ENCODE measurements at regions not wholly inside any gene's neighbourhood (a gene's known extent, or its start where the extent isn't known, plus 50 kb on each side); places are given as distances from the start of the nearest gene placed in this dataset.

DNA sequence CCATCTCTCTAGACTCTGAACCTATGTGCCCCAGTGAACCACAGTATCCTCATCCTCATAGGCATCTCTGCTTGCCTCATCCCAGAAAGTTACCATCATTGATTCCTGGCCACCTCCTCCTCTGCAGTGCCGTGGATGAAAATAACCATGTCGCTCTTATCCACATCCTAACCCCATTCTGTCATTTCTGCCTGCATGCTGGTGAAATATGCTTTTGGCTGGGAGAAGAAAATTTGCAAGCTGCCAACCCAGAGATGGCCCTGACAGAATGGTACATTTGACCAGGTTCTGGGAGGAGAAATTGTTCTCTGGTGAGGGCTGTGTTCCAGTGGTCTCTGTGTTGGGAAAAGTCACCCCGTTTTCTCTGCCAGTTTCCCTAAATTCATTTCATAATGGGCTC, 149.7 kb downstream of the NMUR2 start:
- H3K27ac Mint-ChIP-seq (ENCODE audit: unreplicated experiment): no peak overlapping the region
- no peak for TF ChIP-seq CTCF (IDR thresholded peaks at IDR 0.05; ENCODE audit: unreplicated experiment)
- H3K4me1 Mint-ChIP-seq (ENCODE audit: unreplicated experiment): no peaks in the 10 kb centered on the region
- H3K9me3 Mint-ChIP-seq (ENCODE audit: unreplicated experiment): no peaks in the 10 kb centered on the region
- H3K4me3 Mint-ChIP-seq (ENCODE audit: unreplicated experiment): no peak overlapping the region
- peaks cover 2% of the 10 kb centered on the region for H3K27me3 Mint-ChIP-seq (ENCODE audit: unreplicated experiment)
- DNase-seq (ENCODE audit: low spot score): no peak
- no peaks in the 10 kb centered on the region for H3K36me3 Mint-ChIP-seq (ENCODE audit: low read depth, unreplicated experiment)

DNA sequence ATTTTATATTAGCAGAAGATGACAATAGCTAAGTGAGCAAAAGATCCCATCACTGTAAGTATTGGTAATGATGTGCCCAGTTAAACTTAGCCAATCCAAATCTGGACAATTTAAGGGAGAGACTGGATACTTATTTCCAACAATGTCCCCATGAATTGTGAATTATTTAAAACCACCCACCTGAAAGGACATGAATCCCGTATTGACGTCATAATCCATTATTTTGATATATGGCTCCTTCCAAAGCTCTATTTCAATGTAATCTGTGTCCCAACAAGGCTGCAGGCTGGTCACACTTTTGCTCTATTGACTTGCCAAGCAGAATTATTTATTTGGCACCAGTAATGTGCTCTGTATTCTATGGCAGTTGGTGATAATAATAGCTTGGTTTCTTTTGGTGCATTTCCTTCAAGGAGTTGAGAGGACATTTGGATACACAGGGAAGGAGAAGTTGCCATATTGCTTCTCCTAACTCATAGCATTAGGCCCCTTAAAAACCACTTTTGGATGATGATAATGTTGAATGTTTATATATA, 157.2 kb downstream of the NMUR2 start:
- Mint-ChIP-seq H3K9me3 (ENCODE audit: unreplicated experiment) (no peaks in the 10 kb centered on the region), H3K4me3 (ENCODE audit: unreplicated experiment) (no peak overlapping the region), H3K27me3 (ENCODE audit: unreplicated experiment) (no peaks in the 10 kb centered on the region), H3K27ac (ENCODE audit: unreplicated experiment) (no peak overlapping the region), H3K4me1 (ENCODE audit: unreplicated experiment) (no peaks in the 10 kb centered on the region), H3K36me3 (ENCODE audit: low read depth, unreplicated experiment) (no peaks in the 10 kb centered on the region)
- no peak for TF ChIP-seq CTCF (IDR thresholded peaks at IDR 0.05; ENCODE audit: unreplicated experiment)
- DNase-seq (ENCODE audit: low spot score): no peak

DNA sequence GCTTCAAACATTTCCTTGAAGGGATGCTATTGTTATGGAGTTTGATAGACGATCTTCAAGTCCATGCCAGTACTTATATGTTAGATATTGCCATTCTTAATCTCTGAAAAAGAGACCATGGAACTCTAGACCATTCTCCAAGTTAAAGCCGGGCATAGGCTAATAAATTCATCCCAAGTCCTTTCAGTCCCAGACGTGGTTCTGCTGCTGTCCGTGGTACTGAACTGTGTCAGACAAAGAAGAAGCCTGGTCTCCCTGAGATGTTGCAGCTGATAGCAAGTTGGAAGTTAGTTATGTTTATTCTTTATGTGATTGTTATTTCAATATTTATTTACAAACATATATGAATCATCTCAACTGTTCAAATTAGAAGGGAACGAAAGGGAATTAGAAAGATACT, 158.7 kb downstream of the NMUR2 start:
- peak; percentile 71 for DNase-seq (ENCODE audit: low spot score)
- Mint-ChIP-seq H3K4me1 (ENCODE audit: unreplicated experiment) (no peaks in the 10 kb centered on the region), H3K27me3 (ENCODE audit: unreplicated experiment) (no peaks in the 10 kb centered on the region), H3K36me3 (ENCODE audit: low read depth, unreplicated experiment) (no peaks in the 10 kb centered on the region), H3K9me3 (ENCODE audit: unreplicated experiment) (no peaks in the 10 kb centered on the region), H3K27ac (ENCODE audit: unreplicated experiment) (no peak overlapping the region), H3K4me3 (ENCODE audit: unreplicated experiment) (no peak overlapping the region)
- TF ChIP-seq CTCF (IDR thresholded peaks at IDR 0.05; ENCODE audit: unreplicated experiment): no peak

DNA sequence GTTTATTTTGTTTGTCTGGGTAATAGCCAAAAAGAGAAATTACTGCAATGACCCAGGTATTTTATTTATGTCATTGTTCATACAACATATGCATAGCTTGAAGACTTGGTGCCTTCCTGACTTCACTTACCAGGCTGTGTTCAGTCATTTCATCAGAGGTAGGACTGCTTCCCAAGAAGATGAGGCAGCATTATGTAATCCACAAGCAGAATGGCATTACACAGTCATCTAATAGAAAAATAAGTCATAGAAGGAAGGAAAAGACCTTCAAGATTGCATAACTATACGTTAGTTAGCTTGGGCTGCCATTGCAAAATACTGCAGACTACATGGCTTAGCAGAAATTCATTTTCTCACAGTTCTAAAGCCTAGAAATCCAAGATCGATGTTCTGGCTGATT, 167.5 kb downstream of the NMUR2 start:
- Mint-ChIP-seq H3K9me3 (ENCODE audit: unreplicated experiment) (no peaks in the 10 kb centered on the region), H3K4me3 (ENCODE audit: unreplicated experiment) (no peak overlapping the region), H3K27ac (ENCODE audit: unreplicated experiment) (no peak overlapping the region), H3K27me3 (ENCODE audit: unreplicated experiment) (no peaks in the 10 kb centered on the region), H3K36me3 (ENCODE audit: low read depth, unreplicated experiment) (no peaks in the 10 kb centered on the region), H3K4me1 (ENCODE audit: unreplicated experiment) (no peaks in the 10 kb centered on the region)
- no peak for DNase-seq (ENCODE audit: low spot score)
- TF ChIP-seq CTCF (IDR thresholded peaks at IDR 0.05; ENCODE audit: unreplicated experiment): no peak

GRCh38 chr5:152226191-152226590, 178.9 kb downstream of the NMUR2 start:
- Mint-ChIP-seq H3K27me3 (ENCODE audit: unreplicated experiment) (peaks cover 2% of the 10 kb centered on the region), H3K4me3 (ENCODE audit: unreplicated experiment) (no peak overlapping the region), H3K27ac (ENCODE audit: unreplicated experiment) (no peak overlapping the region), H3K4me1 (ENCODE audit: unreplicated experiment) (peaks cover 10% of the 10 kb centered on the region), H3K9me3 (ENCODE audit: unreplicated experiment) (no peaks in the 10 kb centered on the region), H3K36me3 (ENCODE audit: low read depth, unreplicated experiment) (no peaks in the 10 kb centered on the region)
- no peak for DNase-seq (ENCODE audit: low spot score)
- TF ChIP-seq CTCF (IDR thresholded peaks at IDR 0.05; ENCODE audit: unreplicated experiment): no peak

Measured in endothelial cell (in vitro differentiated cells).